ENCODE measurements at regions not wholly inside any gene's neighbourhood (a gene's known extent, or its start where the extent isn't known, plus 50 kb on each side); places are given as distances from the start of the nearest gene placed in this dataset.

- TF ChIP-seq RBM34 (IDR thresholded peaks at IDR 0.05; ENCODE audit: borderline replicate concordance, insufficient read depth, low read length) (no peak), LEF1 (IDR thresholded peaks at IDR 0.05) (no peak), ZNF354B (CRISPR knock-in tag; IDR thresholded peaks at IDR 0.05) (no peak), CTBP1 (IDR thresholded peaks at IDR 0.05; ENCODE audit: borderline replicate concordance) (no peak), ZNF431 (CRISPR knock-in tag; IDR thresholded peaks at IDR 0.05) (no peak), CTCF (IDR thresholded peaks at IDR 0.05 in 2 of 3, conservative IDR thresholded peaks at IDR 0.05 in 1 of 3; ENCODE audit: insufficient read depth in 2 of 3, low read depth in 1 of 3, low read length in 3 of 3) (no peak), TEAD4 (IDR thresholded peaks at IDR 0.05; ENCODE audit: low read length) (no peak), TEAD4 (CRISPR knock-in tag; IDR thresholded peaks at IDR 0.05; ENCODE audit: borderline replicate concordance) (no peak)
Observed at GRCh38 chr4:23161787-23162186, 469.1 kb downstream of the GBA3 start.

Measured in K562 (cell line).